Stomach (tissue), 8 donors: ENCODE measurements at regions not wholly inside any gene's neighbourhood (a gene's known extent, or its start where the extent isn't known, plus 50 kb on each side); places are given as distances from the start of the nearest gene placed in this dataset.
A peak's percentile ranks its signal among the peaks of the same experiment; 100 is the strongest.

Experiments
- DNase-seq, 2 donors: peaks; one replicate each; pipeline versions ENCODE4 v3.0.0 to v3.0.0-alpha.2; 2013 to 2019
- H3K27ac ChIP-seq, 5 donors: fragments of 200-600 bp in 4 of 5; sonication (generic) in 4 of 5; one replicate each; pipeline ENCODE4 v1.5.1; 2013 to 2019; ENCODE audit warnings: mild to moderate bottlenecking in 1 of 5, moderate library complexity in 1 of 5
- H3K27me3 ChIP-seq, 3 donors: fragments of 200-600 bp; sonication (generic); one replicate each; pipeline ENCODE4 v1.5.1; 2017 to 2019; ENCODE audit warnings: mixed run types in 1 of 3
- H3K36me3 ChIP-seq, 4 donors: fragments of 200-600 bp; sonication (generic); 1 replicate in 3 of 4; 2 replicates in 1 of 4; pipeline ENCODE4 v1.5.1; 2016 to 2019
- H3K4me1 ChIP-seq, 4 donors: fragments of 200-600 bp; sonication (generic); one replicate each; pipeline ENCODE4 v1.5.1; 2016 to 2019
- H3K4me3 ChIP-seq, 4 donors: fragments of 200-600 bp; sonication (generic) in 3 of 4; one replicate each; pipeline ENCODE4 v1.5.1; 2016 to 2019; ENCODE audit warnings: mild to moderate bottlenecking in 1 of 4
- H3K9me3 ChIP-seq, 4 donors: fragments of 200-600 bp; sonication (generic); one replicate each; pipeline ENCODE4 v1.5.1; 2016 to 2019
- CTCF ChIP-seq, 7 experiments: fragments of 450-650 bp in 4 of 7; fragments of 200-600 bp in 3 of 7; sonication (generic) in 3 of 7; IDR thresholded peaks; one replicate each; pipeline ENCODE4 v1.5.1; 2016 to 2019; ENCODE audit warnings: antibody characterized with exemption in 7 of 7, control low read depth in 2 of 7, mild to moderate bottlenecking in 1 of 7
- EP300 ChIP-seq: sonication (generic); formaldehyde crosslinking; IDR thresholded peaks from one replicate; pipeline ENCODE4 v1.6.1; 2017; ENCODE audit warnings: antibody characterized with exemption
- POLR2A ChIP-seq, 4 donors: fragments of 450-650 bp; IDR thresholded peaks; one replicate each; pipeline ENCODE4 v1.6.1; 2016; ENCODE audit warnings: antibody characterized with exemption in 4 of 4, control low read depth in 2 of 4, mild to moderate bottlenecking in 1 of 4, moderate library complexity in 1 of 4
- POLR2AphosphoS5 ChIP-seq, 3 donors: sonication (generic); formaldehyde crosslinking; IDR thresholded peaks; one replicate each; pipeline ENCODE4 v1.6.1; 2016; ENCODE audit warnings: antibody characterized with exemption in 3 of 3
- WGBS, 5 donors: extraction: QIAGEN DNeasy Blood & Tissue Kit in 3 of 5; methylation state at CpG; one replicate each; pipeline versions ENCODE4 v1.1.5 to v1.1.7; 2013 to 2018; 5-methylcytosine and 5-hydroxymethylcytosine counted together
- intact Hi-C: fragments of 100-400 bp; cut with DNase I; formaldehyde crosslinking; loops from one replicate; pipeline ENCODE4 v1.15.1; 2023; ENCODE audit warnings: low total_unique reads
- donor health status: healthy with polysubstance abuse.
- donor health status: Bipolar disorder and iron deficiency.
- donor health status: healthy.

DNA sequence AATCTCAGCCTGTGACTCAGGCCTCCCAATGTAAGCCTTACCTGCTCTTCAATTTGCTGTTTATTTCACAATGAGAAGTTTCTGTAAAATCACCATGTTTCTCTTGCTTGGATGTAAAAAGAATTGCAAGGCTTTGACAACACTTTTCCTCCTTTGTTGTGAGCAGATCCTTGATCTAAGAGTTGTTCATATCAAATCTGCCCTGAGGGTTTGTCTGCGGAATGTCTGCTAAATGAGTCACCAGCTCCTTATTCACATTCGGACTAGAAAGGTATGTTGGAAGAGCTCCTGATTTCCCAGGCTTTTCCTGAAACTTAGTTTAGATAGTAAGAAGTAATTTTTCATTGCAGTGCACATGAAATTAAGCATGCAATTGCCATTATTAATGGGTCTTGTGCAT lies 268.2 kb upstream of the TCF4 start:
- no peak for DNase-seq
- Histone ChIP-seq H3K27me3 (no peaks in the 10 kb centered on the region), H3K27ac (no peak overlapping the region), H3K9me3 (no peaks in the 10 kb centered on the region), H3K4me1 (no peaks in the 10 kb centered on the region), H3K36me3 (no peaks in the 10 kb centered on the region), H3K4me3 (no peak overlapping the region)
- intact Hi-C loops: no loop called here
- TF ChIP-seq EP300: no peak
- no peak for TF ChIP-seq CTCF (IDR thresholded peaks at IDR 0.05)
- no peak for TF ChIP-seq POLR2AphosphoS5 (IDR thresholded peaks at IDR 0.05)
- TF ChIP-seq POLR2A (IDR thresholded peaks at IDR 0.05): no peak
- WGBS, 5 donors: 31 to 47% (median 39%) methylated on average over 2 of the region's 2 CpGs

DNA sequence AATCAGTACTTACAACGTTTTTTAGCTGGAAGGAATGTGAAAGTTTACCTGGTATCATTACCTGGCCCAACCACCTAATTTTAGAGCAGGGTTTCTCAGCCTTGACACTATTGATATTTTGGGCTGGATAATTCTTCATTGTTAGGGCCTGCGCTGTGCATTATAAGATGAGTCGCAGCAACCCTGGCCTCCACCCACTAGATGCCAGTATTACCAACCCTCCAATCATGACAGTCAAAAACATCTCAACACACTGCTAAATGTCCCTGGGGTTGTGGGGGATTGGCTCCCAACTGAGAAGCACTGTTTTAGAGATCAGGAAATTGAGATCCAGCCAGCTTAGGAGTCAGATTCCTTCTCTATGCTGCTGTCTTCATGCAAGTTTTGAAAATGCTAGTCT lies 265.3 kb upstream of the TCF4 start:
- DNase-seq: no peak
- Histone ChIP-seq H3K27me3 (no peaks in the 10 kb centered on the region), H3K4me3 (no peak overlapping the region), H3K4me1 (no peaks in the 10 kb centered on the region), H3K36me3 (no peaks in the 10 kb centered on the region), H3K9me3 (no peaks in the 10 kb centered on the region), H3K27ac (no peak overlapping the region)
- TF ChIP-seq EP300 (no peak), CTCF (IDR thresholded peaks at IDR 0.05) (no peak), POLR2AphosphoS5 (IDR thresholded peaks at IDR 0.05) (no peak), POLR2A (IDR thresholded peaks at IDR 0.05) (no peak)
- intact Hi-C loops: no loop called here
- 79 to 91% (median 84%) methylated on average over 3 of the region's 3 CpGs for WGBS, 5 donors

- H3K36me3 ChIP-seq: no peaks in the 10 kb centered on the region
- no peaks in the 10 kb centered on the region for H3K27me3 ChIP-seq
- no peaks in the 10 kb centered on the region for H3K4me1 ChIP-seq
- no peak for DNase-seq
- 79 to 87% (median 82%) methylated on average over 8 of the region's 8 CpGs for WGBS, 5 donors
- TF ChIP-seq EP300: no peak
- no peak for TF ChIP-seq POLR2A (IDR thresholded peaks at IDR 0.05)
- no peak for TF ChIP-seq CTCF (IDR thresholded peaks at IDR 0.05)
- TF ChIP-seq POLR2AphosphoS5 (IDR thresholded peaks at IDR 0.05): no peak
- no peaks in the 10 kb centered on the region for H3K9me3 ChIP-seq
- intact Hi-C loops: no loop called here
- no peak overlapping the region for H3K27ac ChIP-seq
- H3K4me3 ChIP-seq: no peak overlapping the region
Measured at GRCh38 chr18:55850904-55851303, 262.9 kb upstream of the TCF4 start.

DNA sequence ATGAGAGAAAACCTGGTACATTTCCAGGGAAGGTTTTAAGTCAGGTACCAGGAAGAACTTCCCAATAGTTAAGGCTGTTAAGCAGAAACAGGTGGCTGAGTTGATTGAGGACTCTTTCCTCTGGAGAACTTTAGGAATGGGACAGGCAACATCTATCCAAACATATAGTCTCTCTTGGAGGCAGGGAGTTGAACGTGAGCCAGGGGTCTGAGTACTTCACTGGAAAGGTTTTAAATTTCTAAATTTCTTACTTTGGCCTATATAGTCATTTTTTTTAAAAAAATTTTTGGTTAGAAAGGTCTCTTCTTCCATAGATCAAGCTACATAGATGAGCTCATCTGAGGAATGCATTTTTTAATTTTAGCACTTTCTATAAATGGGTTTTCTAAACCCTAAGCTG lies 261.4 kb upstream of the TCF4 start:
- H3K9me3 ChIP-seq: no peaks in the 10 kb centered on the region
- 38 to 60% (median 56%) methylated on average over 1 of the region's 1 CpG for WGBS, 5 donors
- no peak overlapping the region for H3K4me3 ChIP-seq
- no peak for TF ChIP-seq CTCF (IDR thresholded peaks at IDR 0.05)
- no peak for TF ChIP-seq EP300
- no peak for TF ChIP-seq POLR2A (IDR thresholded peaks at IDR 0.05)
- no peak for TF ChIP-seq POLR2AphosphoS5 (IDR thresholded peaks at IDR 0.05)
- no peak overlapping the region for H3K27ac ChIP-seq
- no peaks in the 10 kb centered on the region for H3K36me3 ChIP-seq
- intact Hi-C loops: no loop called here
- H3K27me3 ChIP-seq: no peaks in the 10 kb centered on the region
- peak in 1 of 2 donors; percentile 38 for DNase-seq
- H3K4me1 ChIP-seq: no peaks in the 10 kb centered on the region
